GM19324 (cell line): ENCODE measurements at regions not wholly inside any gene's neighbourhood (a gene's known extent, or its start where the extent isn't known, plus 50 kb on each side); places are given as distances from the start of the nearest gene placed in this dataset.
A peak's percentile ranks its signal among the peaks of the same experiment; 100 is the strongest.

Experiments used
- ATAC-seq: cut with Tn5 transposase; IDR thresholded peaks from one replicate; pipeline ENCODE4 v1.9.1; 2021; ENCODE audit warnings: mild to moderate bottlenecking, moderate library complexity; ENCODE audit not compliant: unreplicated experiment, low FRiP score

DNA sequence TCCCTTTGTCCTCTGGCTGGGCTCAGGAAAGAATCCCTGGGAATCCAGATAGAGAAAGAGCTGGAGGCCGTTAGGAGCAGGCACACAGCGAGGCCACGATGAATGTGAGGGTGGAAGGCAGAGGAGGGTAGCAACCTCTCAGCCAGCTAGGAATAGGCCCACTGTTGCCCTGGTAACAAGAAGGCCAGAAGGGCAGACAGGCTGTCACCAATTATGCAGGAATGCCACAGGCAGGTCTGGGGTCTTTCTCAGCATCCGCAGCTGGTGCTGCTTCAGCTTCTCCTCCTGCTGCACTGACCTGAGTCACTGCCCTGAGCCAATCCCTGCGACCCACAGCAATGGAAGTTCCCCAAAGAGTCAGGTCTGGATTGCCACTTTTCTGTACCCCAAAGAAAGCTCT is 62.8 kb upstream of the C3orf80 start:
- ATAC-seq: no peak

DNA sequence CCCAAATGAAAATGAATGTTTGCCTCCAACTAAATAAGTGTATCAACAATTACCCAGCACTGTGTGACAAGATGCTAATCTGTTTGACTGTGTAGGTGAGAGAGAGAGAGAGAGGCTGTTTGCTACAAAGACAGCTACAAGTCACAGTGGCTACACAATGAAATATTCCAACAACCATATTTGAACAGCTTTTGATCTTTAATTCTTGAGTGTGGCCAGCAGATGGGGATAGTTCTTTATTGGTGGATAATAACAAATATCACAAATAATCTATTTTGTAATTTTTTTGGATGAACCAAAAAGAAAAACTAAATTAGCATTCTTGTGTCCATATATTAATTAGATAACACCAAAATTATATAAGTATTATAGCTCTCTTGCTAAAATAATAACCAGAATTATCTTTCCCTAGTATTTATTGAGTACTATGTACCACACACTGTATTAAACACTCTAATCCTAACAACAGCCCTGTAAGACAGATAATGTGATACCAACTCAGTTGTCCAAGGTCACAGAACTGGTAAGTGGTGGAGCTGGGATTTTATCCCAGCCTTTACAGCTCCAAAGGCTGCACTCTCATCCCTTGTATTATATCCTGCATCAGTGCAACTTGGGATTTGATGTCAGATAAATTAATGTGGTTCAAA is 61.9 kb upstream of the C3orf80 start:
- ATAC-seq: no peak

DNA sequence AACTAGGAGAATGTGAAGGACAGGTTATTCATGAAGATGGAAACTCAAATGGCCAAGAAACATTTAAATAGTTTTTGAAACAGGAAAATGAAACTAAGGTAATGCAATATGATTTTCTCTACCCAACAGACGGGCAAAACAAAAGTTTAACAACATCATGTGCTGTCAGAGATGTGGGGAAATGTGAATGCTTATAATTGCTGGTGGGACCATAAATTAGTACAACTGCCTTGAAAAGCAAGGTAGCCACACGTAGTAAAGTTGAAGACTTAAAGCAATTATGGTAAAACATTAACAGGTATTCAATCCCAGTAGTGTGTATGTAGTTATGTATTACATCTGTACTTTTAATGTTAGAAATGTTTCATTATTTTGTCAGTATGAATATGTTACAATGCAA is 57.0 kb upstream of the C3orf80 start:
- no peak for ATAC-seq

DNA sequence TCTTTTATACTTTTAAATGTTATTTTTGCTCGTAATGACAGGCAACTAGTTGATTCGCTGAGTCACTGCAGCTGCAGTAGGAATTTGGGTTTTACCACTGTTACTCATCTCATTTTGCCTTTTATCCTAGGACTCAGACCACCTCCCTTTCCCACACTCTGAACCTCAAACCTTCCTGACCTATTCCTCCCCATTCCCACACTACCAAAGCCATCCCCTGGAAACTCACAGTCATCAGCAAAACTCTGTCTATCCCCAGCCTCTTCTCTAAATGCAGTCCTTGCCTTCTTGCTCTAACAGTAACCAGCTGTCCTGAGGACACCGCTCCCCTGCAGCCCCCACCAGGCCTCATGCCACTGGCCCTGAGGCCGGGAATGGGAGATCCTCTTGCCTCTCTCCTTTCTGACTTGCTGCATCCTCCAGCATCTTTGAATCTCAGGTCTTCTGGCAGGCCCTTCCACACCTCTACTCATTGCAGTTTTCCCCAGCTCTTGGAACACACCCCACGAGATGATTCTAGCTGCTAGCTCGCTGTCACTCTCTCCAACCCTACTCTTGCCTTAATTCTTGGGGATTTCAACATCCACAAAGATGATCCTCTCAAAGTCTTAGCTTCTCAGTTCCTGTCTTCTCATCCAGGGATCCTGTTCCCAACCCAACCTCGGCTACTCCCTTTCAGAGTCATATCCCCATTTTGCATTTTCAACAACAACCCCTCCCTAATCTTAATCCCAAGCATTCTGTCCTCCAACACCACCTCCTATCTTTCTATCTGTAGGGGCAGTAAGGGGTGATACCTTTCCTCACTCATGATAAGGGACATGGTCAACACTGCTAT is 55.9 kb upstream of the C3orf80 start:
- ATAC-seq: no peak

DNA sequence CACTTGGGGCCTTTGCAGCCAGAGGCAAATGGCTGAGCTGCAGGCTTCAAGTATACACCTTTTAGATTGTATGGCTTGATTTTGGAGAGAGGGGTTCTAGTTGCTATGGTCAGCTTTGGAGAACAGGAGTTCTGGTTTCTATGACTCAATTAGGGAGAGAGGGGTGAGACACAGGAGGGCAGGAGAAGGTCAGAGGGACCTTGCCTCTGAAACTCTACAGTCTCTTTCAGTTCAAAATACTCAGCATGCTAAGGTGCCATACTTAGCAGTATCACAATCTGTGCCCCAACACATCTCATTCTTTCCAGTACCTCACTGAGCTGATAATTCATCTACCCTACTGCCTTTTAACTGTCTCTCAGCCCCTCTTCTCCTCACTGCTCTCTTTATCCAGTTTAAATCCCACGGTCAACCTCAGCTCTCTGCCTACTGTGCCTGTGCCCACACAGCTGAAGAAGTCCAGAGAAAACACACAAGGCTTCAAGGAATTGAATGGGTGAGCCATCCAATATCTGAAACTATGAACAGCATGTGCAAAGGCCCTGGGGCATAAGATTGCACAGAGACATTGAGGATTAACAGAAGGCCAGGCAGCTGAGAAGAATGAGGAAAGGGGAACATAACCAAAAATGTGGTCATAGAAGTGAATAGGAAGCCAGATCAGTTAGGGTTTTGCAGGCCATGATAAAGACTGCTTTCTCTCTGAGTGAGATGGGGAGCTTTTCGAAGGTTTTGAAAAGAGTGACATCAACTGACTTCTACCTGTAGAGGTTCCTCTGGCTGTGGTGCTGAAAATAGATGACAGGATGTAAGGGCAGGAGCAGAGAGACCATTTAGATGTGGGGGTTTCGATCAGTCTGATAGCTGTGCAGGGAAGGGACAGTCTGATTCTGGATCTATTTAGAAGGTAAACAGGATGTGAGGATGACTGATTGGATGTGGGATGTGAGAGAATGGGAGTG is 54.5 kb upstream of the C3orf80 start:
- ATAC-seq: peak; percentile 59

DNA sequence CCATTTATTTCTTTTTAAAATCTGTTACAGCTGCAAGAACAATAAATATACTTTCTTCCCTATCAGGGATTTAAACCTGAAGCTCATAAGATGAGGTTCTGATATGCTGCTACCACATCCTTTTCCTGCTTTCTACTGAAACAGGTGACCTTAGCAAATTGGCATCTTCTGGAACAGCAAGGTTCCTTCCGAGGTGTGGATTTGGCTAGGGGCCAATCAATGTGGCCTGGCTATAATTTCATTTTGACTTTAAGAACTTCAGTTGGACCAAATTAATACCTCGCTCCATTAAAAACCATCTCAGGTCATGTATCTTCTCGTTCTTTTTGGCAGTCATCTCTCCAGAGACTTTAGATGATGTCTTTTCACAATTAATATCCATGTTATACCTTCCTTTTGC is 53.4 kb upstream of the C3orf80 start:
- no peak for ATAC-seq

DNA sequence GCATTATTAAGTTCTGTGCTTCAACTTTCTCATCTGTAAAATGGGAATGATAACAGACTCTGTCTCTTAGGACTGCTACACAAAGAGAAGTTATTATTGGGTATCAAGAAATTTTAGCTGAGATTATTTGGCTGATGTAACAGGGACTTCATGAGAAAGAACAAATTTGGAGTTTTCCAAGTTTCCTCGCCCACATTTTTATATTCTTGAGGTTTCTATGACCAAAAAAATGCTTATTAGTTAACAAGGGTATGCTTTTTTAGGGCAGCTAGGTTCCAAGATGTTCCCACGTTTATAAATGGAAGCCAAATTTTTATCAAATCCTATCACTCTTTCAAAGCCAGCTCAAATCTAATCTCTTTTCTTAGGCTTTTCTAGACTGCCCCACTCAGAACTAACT is 50.6 kb upstream of the C3orf80 start:
- no peak for ATAC-seq
